ENCODE measurements at regions not wholly inside any gene's neighbourhood (a gene's known extent, or its start where the extent isn't known, plus 50 kb on each side); places are given as distances from the start of the nearest gene placed in this dataset.

DNA sequence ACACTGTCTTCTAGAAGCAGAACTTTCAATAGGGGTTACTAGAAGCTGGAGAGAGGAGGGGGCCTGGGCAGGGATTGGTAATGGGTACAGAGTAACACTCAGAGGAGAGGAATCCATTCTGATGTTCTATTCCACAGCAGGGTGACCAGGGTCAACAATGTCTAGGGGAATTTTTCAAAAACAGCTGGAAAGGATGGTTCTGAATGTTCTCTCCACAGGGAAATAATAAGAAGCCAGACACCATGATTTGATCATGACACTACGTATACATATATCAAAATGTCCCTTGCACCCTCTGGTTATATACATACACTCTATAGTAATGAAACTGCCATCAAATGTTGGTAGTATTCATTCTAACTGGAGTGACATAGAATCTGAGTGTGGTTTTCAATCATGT lies 111.2 kb upstream of the TOP3B start:
- Histone ChIP-seq H3K4me3 (ENCODE audit: low read depth, low read length) (no peak overlapping the region), H3K27ac (no peak overlapping the region), H3K36me3 (replicated peaks) (no peaks in the 10 kb centered on the region), H3K27me3 (replicated peaks) (peaks cover 53% of the 10 kb centered on the region)
- in situ Hi-C loops (cut with HindIII; ENCODE audit: low pct_ligation_motif_present, low sequenced_read_pairs), result no loop called here
- DNase-seq, result no peak
- TF ChIP-seq, protein P1, sequence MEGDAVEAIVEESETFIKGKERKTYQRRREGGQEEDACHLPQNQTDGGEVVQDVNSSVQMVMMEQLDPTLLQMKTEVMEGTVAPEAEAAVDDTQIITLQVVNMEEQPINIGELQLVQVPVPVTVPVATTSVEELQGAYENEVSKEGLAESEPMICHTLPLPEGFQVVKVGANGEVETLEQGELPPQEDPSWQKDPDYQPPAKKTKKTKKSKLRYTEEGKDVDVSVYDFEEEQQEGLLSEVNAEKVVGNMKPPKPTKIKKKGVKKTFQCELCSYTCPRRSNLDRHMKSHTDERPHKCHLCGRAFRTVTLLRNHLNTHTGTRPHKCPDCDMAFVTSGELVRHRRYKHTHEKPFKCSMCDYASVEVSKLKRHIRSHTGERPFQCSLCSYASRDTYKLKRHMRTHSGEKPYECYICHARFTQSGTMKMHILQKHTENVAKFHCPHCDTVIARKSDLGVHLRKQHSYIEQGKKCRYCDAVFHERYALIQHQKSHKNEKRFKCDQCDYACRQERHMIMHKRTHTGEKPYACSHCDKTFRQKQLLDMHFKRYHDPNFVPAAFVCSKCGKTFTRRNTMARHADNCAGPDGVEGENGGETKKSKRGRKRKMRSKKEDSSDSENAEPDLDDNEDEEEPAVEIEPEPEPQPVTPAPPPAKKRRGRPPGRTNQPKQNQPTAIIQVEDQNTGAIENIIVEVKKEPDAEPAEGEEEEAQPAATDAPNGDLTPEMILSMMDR (IDR thresholded peaks at IDR 0.05; ENCODE audit: low read depth, low read length, missing control alignments), result no peak

DNA sequence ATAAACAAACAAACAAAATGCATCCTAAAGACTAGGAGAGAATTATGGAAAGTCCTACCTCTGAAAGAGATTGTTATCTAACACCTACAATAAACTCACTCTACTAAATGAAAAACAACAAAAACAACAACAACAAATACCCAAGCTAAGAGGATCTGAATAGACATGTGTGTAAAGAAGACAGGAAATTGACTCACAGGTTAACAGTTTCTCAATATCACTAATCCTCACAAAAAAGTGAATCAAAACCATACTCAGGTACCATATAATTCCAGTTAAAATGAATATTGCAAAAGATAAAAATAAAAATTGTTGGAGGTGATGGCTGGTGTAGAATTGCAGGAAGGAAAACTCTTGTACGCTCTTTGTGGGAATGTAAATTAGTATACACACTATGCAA lies 110.4 kb upstream of the TOP3B start:
- H3K27ac ChIP-seq, result no peak overlapping the region
- TF ChIP-seq, protein P1 (IDR thresholded peaks at IDR 0.05; ENCODE audit: low read depth, low read length, missing control alignments), result no peak
- H3K27me3 ChIP-seq (replicated peaks), result peaks cover 46% of the 10 kb centered on the region
- in situ Hi-C loops (cut with HindIII; ENCODE audit: low pct_ligation_motif_present, low sequenced_read_pairs), result no loop called here
- no peaks in the 10 kb centered on the region for H3K36me3 ChIP-seq (replicated peaks)
- no peak for DNase-seq
- no peak overlapping the region for H3K4me3 ChIP-seq (ENCODE audit: low read depth, low read length)

DNA sequence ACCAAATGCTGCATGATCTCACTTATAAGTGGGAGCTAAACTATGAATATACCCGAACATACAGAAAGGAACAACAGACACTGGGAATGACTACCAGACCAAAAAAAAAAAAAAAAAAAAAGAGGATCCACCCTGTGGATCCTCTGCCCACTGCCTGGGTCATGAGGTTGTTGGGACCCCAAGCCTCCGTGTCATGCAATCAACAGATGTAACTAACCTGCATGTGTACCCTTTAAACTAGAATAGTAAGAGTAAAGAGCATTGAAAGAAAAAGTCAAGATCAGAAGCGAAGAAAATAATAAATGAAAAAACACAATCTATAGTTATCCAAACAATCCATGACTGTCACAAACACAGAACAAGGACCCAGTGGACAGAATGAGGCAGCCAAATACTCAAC lies 109.5 kb upstream of the TOP3B start:
- Histone ChIP-seq H3K27me3 (replicated peaks) (peaks cover 39% of the 10 kb centered on the region), H3K36me3 (replicated peaks) (no peaks in the 10 kb centered on the region), H3K4me3 (ENCODE audit: low read depth, low read length) (no peak overlapping the region), H3K27ac (no peak overlapping the region)
- TF ChIP-seq, protein P1 (IDR thresholded peaks at IDR 0.05; ENCODE audit: low read depth, low read length, missing control alignments), result no peak
- in situ Hi-C loops (cut with HindIII; ENCODE audit: low pct_ligation_motif_present, low sequenced_read_pairs), result no loop called here
- DNase-seq, result no peak

DNA sequence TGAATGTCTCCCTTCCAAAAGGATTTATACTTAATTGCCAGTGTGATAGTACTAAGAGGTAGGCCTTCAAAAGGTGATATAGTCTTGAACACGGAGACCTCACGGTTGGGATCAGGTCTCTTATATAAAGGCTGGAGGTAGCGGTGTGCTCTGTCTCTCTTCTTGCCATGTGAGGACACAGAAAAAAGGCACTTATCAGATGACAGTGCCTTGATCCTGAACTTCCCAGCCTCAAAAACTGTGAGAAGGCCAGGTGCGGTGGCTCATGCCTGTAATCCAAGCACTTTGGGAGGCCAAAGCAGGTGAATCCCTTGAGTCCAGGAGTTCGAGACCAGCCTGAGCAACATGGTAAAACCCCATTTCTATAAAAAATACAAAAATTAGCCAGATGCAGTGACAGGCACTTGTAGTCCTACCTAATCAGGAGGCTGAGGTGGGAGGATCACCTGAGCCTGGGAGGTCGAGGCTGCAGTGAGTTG lies 108.9 kb upstream of the TOP3B start:
- H3K36me3 ChIP-seq (replicated peaks), result no peaks in the 10 kb centered on the region
- TF ChIP-seq, protein P1 (IDR thresholded peaks at IDR 0.05; ENCODE audit: low read depth, low read length, missing control alignments), result no peak

DNA sequence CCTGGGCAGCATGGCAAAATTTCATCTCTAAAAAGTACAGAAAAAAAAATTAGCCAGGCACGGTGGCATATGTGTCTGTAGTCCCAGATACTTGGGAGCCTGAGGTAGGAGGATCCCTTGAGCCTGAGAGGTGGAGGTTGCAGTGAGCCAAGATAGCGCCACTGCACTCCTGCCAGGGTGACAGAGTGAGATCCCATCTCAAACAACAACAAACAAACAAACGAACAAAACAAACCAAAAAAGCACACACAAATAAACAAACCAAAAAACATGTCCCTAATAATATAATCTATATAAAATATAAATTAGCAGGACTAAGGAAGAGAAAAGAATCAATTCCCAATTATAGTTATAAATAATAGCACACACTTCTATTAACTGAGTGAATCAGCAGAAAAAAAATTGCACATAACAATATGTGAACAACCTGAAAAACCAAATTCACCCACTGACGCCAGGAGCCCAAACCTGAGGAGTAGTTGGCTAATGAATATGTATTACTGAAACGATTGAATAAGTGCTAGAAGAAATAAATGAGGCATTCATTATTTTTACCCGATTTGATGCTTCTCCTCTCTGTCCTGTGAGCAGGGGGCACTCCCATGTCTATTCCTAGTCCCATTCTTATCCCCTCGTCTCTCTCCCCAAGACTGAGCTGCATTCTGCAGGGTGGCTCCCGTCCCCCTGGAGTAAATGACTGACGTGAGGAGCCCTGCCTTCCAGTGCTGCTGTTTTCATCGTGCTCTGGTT lies 108.2 kb upstream of the TOP3B start:
- no peaks in the 10 kb centered on the region for H3K36me3 ChIP-seq (replicated peaks)
- in situ Hi-C loops (cut with HindIII; ENCODE audit: low pct_ligation_motif_present, low sequenced_read_pairs), result no loop called here
- TF ChIP-seq, protein P1 (IDR thresholded peaks at IDR 0.05; ENCODE audit: low read depth, low read length, missing control alignments), result no peak
- H3K27me3 ChIP-seq (replicated peaks), result peaks cover 32% of the 10 kb centered on the region
- no peak for DNase-seq
- H3K4me3 ChIP-seq (ENCODE audit: low read depth, low read length), result no peak overlapping the region
- no peak overlapping the region for H3K27ac ChIP-seq

More for the DNA sequence above, 108.9 kb upstream of the TOP3B start:
- no peak overlapping the region for H3K4me3 ChIP-seq (ENCODE audit: low read depth, low read length)
- in situ Hi-C loops (cut with HindIII; ENCODE audit: low pct_ligation_motif_present, low sequenced_read_pairs), result no loop called here
- peaks cover 34% of the 10 kb centered on the region for H3K27me3 ChIP-seq (replicated peaks)
- H3K27ac ChIP-seq, result no peak overlapping the region
- DNase-seq, result no peak

Data from brain microvascular endothelial cell (primary cell).